ENCODE measurements at regions not wholly inside any gene's neighbourhood (a gene's known extent, or its start where the extent isn't known, plus 50 kb on each side); places are given as distances from the start of the nearest gene placed in this dataset.
A peak's percentile ranks its signal among the peaks of the same experiment; 100 is the strongest.

DNA sequence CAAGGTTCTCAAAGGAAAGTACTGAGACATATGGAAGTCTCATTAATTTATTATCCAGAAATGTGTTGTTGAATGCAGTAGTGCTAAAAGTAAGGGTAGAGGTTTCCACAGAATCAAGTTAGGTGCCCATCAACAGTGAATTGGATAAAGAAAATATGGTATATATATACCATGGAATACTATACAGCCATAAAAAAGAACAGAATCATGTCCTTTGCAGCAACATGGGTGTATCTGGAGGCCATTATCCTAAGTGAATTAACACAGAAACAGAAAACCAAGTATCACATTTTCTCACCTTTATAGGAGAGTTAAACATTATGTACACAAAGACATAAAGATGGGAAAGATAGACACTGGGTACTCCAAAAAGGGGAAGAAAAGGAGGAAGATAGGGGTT lies 149.9 kb upstream of the RASSF8 start:
- TF ChIP-seq, protein P1, sequence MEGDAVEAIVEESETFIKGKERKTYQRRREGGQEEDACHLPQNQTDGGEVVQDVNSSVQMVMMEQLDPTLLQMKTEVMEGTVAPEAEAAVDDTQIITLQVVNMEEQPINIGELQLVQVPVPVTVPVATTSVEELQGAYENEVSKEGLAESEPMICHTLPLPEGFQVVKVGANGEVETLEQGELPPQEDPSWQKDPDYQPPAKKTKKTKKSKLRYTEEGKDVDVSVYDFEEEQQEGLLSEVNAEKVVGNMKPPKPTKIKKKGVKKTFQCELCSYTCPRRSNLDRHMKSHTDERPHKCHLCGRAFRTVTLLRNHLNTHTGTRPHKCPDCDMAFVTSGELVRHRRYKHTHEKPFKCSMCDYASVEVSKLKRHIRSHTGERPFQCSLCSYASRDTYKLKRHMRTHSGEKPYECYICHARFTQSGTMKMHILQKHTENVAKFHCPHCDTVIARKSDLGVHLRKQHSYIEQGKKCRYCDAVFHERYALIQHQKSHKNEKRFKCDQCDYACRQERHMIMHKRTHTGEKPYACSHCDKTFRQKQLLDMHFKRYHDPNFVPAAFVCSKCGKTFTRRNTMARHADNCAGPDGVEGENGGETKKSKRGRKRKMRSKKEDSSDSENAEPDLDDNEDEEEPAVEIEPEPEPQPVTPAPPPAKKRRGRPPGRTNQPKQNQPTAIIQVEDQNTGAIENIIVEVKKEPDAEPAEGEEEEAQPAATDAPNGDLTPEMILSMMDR (IDR thresholded peaks at IDR 0.05; ENCODE audit: control extremely low read depth, extremely low read depth, low read depth, missing control alignments): no peak
- ChIA-PET CTCF (no interaction called here), POLR2A (no interaction called here)
- no peak for DNase-seq (ENCODE audit: extremely low spot score)

DNA sequence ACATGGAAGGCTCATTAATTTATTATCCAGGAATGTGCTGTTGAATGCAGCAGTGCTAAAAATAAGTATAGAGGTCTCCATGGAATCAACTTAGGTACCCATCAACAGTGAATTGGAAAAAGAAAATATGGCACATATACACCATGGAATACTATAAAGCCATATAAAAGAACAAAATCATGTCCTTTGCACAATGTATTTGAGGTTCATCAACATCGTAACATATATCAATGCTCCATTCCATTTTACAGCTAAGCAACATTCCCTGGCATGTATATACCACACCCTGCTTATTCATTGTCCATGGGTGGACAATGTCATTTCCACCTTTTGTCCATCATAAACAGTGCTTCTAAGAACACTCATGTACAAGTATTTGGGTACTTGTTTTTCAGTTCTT lies 147.8 kb upstream of the RASSF8 start:
- ChIA-PET CTCF (no interaction called here), POLR2A (no interaction called here)
- no peak for DNase-seq (ENCODE audit: extremely low spot score)
- TF ChIP-seq, protein P1 (IDR thresholded peaks at IDR 0.05; ENCODE audit: control extremely low read depth, extremely low read depth, low read depth, missing control alignments): no peak

DNA sequence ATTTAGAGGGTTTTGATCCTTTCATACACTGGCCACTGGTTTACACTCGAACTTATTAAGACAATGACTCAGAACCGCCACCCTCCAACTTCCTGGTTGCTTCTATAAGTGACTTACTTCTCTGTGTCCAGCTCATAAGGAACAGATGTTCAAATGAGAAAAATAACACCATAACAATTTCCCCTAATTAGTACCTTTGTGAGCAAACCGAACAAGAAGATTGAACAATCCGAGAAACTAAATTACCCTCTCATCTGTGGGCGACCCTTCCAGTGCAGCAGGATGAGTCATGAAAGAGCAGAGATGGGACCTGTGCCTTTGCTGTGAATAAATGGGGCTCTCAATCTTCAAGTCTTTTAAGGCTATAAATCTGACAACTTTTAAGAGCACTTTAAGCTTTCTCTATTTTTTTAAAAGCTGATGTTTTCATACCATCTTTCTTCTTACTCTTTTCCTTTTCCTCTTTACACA lies 146.8 kb upstream of the RASSF8 start:
- TF ChIP-seq, protein P1 (IDR thresholded peaks at IDR 0.05; ENCODE audit: control extremely low read depth, extremely low read depth, low read depth, missing control alignments): no peak
- ChIA-PET POLR2A (interaction anchor here (0.6 kb wide), 1 partner anchor 812 kb away, joined by 4 read pairs; no protein-coding TSS in a partner anchor), CTCF (no interaction called here)
- peak; percentile 18 for DNase-seq (ENCODE audit: extremely low spot score)

DNA sequence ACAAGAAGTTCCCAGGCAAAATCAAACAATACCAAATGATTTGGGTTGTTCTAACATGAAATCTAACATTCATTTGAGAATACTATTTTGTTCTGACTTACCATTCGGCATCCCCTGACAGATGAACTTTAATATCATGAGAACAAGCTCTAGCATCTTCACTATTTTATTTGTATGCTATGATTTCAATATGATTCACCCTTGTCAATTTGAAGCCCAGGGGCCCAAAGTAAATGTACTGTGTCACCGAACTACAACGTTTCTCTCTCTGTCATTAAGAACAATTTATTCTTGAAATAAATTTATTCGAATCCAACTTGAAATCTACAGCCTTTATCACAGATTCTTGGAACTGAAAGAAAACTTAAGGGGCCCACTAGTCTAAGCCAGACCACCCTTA lies 146.2 kb upstream of the RASSF8 start:
- ChIA-PET CTCF (no interaction called here), POLR2A (no interaction called here)
- DNase-seq (ENCODE audit: extremely low spot score): no peak
- TF ChIP-seq, protein P1 (IDR thresholded peaks at IDR 0.05; ENCODE audit: control extremely low read depth, extremely low read depth, low read depth, missing control alignments): no peak

DNA sequence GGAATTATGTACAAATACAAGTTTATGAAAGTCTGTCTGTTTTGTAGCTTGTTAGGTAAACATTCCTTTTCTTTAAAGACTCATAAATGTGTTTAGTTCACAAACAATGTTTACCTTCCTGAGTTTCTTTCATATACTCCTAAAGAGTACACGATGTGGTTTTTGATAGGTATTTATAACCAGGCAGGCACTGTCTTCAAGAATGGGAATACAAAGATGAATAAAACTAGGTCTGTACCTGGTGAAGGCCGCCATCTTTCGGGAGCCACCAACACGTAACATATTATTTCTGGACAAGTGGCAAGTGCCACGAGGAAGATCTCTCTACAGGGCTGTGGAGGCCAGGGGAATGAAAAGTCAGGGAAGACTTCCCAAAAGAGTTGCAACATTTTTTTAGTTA lies 144.6 kb upstream of the RASSF8 start:
- CTCF ChIA-PET: no interaction called here
- TF ChIP-seq, protein P1 (IDR thresholded peaks at IDR 0.05; ENCODE audit: control extremely low read depth, extremely low read depth, low read depth, missing control alignments): no peak
- POLR2A ChIA-PET: no interaction called here
- no peak for DNase-seq (ENCODE audit: extremely low spot score)

DNA sequence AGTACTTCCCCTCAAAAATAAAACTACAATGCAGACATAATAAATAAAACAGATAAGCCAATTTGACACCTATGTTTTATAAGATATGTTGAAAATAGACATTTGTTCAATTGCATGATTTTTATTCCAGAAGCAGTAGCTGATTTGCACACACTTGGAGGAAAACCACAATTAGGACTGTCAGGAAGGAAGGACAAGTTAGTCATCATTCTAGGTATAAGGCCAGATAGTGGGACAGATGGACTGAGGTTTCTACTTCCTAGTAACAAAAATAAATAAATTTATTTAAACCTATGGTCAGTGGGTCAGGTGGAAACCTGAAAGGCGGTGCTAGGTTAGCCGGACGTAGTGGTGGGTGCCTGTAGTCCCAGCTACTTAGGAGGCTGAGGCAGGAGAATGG lies 141.8 kb upstream of the RASSF8 start:
- ChIA-PET CTCF (no interaction called here), POLR2A (no interaction called here)
- DNase-seq (ENCODE audit: extremely low spot score): no peak
- TF ChIP-seq, protein P1 (IDR thresholded peaks at IDR 0.05; ENCODE audit: control extremely low read depth, extremely low read depth, low read depth, missing control alignments): no peak

DNA sequence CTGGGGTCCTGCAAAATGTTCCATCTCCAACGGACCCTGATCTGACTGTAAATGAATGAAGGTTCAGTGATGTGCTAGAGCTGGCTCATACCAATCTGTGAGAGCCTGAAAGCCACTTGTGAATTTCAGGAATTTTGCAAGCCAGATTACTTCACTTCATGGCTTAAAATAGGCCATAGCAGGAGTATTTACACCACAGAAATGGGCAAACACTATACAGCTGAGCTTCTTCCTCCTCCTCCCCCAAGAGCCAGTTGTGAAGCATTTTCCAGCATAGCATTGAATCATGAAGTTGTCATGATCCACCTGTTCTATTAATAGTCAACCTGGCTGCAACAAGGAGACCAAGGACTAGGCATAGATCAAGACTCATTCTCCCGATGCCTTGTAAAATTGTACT lies 141.3 kb upstream of the RASSF8 start:
- ChIA-PET CTCF (no interaction called here), POLR2A (no interaction called here)

More for the DNA sequence above, 141.3 kb upstream of the RASSF8 start:
- TF ChIP-seq, protein P1 (IDR thresholded peaks at IDR 0.05; ENCODE audit: control extremely low read depth, extremely low read depth, low read depth, missing control alignments): no peak
- DNase-seq (ENCODE audit: extremely low spot score): no peak
